ENCODE measurements at regions not wholly inside any gene's neighbourhood (a gene's known extent, or its start where the extent isn't known, plus 50 kb on each side); places are given as distances from the start of the nearest gene placed in this dataset.
A peak's percentile ranks its signal among the peaks of the same experiment; 100 is the strongest.

DNA sequence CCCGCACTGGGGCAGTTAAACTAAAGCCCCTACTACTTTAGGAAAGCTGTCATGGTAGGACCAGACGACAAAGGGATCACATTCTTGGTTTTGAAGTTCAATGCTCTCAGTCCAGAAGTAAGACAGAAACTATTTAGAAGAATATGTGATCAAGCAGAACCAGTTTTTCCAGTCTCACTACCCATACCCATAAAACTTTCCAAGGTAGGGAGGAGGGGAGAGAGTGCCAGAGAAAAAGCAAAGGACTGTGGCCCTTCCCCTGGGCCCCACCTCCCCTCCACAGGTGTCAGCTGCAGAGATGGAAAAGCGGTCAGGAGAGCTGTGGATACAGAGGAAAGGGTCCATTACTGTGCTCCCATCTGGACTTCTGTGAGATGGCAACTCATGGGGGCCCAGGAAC lies 587.1 kb downstream of the SOX6 start:
- TF ChIP-seq, protein P1, sequence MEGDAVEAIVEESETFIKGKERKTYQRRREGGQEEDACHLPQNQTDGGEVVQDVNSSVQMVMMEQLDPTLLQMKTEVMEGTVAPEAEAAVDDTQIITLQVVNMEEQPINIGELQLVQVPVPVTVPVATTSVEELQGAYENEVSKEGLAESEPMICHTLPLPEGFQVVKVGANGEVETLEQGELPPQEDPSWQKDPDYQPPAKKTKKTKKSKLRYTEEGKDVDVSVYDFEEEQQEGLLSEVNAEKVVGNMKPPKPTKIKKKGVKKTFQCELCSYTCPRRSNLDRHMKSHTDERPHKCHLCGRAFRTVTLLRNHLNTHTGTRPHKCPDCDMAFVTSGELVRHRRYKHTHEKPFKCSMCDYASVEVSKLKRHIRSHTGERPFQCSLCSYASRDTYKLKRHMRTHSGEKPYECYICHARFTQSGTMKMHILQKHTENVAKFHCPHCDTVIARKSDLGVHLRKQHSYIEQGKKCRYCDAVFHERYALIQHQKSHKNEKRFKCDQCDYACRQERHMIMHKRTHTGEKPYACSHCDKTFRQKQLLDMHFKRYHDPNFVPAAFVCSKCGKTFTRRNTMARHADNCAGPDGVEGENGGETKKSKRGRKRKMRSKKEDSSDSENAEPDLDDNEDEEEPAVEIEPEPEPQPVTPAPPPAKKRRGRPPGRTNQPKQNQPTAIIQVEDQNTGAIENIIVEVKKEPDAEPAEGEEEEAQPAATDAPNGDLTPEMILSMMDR (IDR thresholded peaks at IDR 0.05; ENCODE audit: low read depth, low read length, missing control alignments) = no peak
- H3K4me3 ChIP-seq (ENCODE audit: low read depth, low read length) = no peak overlapping the region
- no peak for DNase-seq (ENCODE audit: low read depth)

DNA sequence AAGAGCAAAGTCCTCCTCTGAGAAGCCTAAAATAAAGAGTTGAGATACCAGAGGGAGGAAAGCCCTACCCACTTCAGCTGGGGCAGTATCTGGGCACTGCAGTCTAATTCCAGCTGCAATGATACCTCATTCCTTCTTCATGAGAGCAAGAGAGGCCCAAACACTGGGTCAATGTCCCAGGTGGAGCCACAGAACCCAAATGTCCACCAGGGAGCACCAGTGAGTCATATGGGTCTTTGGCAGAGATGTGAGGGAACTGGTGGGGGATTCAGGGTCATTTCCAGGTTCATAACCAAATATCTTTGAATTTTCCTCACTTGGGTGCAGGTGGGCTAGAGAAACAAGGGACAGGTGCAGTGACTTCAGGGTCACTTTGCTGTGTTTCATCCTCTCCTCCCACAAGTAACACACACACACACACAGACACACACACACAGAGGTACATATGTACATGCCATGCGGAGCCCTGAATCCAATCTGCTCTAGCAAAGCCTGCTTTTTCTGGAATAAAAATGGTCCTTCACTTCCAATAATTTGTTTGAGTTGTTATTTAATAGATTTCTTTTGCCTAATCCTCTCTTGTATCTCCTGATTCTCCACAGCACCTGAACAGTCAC lies 585.4 kb downstream of the SOX6 start:
- TF ChIP-seq, protein P1 (IDR thresholded peaks at IDR 0.05; ENCODE audit: low read depth, low read length, missing control alignments) = peak; percentile 73
- no peak overlapping the region for H3K4me3 ChIP-seq (ENCODE audit: low read depth, low read length)
- no peak for DNase-seq (ENCODE audit: low read depth)

GRCh38 chr11:15772547-15772946 lies 583.8 kb downstream of the SOX6 start:
- TF ChIP-seq, protein P1 (IDR thresholded peaks at IDR 0.05; ENCODE audit: low read depth, low read length, missing control alignments) = no peak
- no peak for DNase-seq (ENCODE audit: low read depth)
- no peak overlapping the region for H3K4me3 ChIP-seq (ENCODE audit: low read depth, low read length)

DNA sequence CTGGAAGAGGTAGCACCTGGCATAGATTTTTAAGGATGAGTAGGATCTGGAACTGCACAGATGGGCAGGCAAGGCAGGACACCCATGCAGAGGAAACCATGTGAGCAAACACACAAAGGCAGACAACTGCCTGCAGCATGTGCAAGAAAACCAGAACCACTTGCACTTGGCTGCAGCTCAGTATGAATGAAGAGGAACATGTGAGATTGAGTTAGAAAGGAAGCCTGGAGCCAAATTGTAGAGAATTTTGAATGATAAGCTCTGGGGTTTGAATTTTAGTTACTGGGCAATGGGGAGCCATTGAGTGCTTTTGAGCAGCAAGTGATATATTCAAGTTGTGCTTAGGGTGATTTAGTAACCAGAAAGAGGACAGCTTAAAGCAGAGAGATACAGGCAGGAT lies 583.4 kb downstream of the SOX6 start:
- TF ChIP-seq, protein P1 (IDR thresholded peaks at IDR 0.05; ENCODE audit: low read depth, low read length, missing control alignments) = no peak
- H3K4me3 ChIP-seq (ENCODE audit: low read depth, low read length) = no peak overlapping the region
- DNase-seq (ENCODE audit: low read depth) = no peak

DNA sequence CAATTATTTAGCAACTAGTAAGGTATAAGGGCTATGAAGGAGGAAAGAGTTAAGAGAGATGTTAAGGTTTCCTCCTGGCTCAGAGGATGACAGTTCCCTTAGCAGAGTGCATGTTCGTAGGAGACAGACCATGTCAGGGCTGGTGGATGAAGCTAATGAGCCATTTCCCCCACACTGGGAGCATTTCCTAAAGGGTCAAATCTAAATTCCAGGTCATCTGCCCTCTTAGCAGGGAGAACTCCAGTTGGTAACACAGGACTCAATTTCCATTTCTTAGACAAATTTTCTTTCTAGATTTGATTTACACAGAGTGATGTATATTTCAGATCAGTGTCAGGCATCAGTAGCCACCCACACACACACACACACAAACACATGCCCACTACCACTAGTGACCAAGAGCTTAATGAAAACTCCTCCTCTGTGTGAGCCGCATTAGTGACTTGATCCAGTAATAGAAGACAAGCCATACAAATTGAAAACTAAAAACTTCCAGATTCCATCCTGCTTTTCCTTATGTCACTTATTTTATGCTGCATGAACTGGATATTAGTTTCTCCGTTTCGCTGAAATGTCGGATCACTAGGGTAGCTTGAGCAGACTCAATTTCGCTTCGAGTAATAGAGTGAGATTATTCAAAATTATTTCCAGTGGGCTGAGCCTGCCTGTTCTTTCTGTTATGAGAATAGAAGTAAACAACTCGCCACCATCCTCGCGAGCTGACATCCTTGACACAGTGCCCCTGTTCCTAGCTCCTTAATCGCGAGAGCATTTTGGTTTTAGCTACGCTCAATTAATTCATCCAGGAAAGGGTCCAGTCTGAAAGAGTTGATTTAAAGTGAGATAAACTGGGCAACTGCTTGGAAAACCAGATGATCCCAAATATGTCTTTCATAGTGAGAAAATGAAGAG lies 582.6 kb downstream of the SOX6 start:
- H3K4me3 ChIP-seq (ENCODE audit: low read depth, low read length) = no peak overlapping the region
- TF ChIP-seq, protein P1 (IDR thresholded peaks at IDR 0.05; ENCODE audit: low read depth, low read length, missing control alignments) = no peak
- DNase-seq (ENCODE audit: low read depth) = no peak

- no peak overlapping the region for H3K4me3 ChIP-seq (ENCODE audit: low read depth, low read length)
- TF ChIP-seq, protein P1 (IDR thresholded peaks at IDR 0.05; ENCODE audit: low read depth, low read length, missing control alignments) = no peak
- DNase-seq (ENCODE audit: low read depth) = no peak
Measured at GRCh38 chr11:15774388-15774939, 581.9 kb downstream of the SOX6 start.
